ENCODE measurements at regions not wholly inside any gene's neighbourhood (a gene's known extent, or its start where the extent isn't known, plus 50 kb on each side); places are given as distances from the start of the nearest gene placed in this dataset.

DNA sequence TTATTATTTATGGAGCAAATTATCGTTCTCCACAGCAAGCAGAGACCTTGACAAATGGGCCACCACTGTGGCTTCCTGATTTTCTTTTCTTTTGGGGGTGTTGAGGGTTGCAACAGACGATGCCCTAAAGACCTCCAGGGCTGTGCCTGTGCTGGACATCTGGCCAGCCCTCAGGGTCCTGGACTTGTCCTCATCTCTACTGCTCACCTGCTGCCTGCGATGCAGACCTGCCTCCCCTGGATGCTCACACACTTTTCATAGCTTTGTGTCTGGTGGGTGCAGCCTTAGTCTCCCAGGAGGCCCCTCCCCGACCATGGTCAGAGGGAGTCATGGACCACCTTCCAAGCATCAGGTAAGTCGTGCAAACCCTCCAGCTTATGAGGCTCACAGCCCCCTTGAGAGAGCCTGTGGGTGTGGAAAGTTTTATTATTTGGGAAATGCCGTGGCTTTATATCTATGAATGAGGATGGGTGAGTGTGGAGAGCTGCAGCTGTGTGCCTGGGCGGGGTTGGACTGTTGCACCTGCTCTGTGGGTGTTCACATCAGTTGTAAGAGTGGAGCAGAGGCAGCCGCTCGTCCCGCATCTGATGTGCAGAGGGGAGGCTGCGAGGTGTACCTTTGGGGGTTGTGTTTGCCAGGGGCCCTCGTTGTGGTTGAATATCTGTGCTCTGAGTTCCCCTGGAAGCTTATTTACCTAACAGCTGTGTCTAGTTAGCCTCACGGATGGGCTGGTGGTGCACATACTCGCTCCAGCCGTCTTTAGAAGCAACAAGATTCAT, 126.3 kb upstream of the IRX4 start:
- Histone ChIP-seq H3K4me3 (ENCODE audit: low read length) (no peak overlapping the region), H3K9me3 (ENCODE audit: control insufficient read depth, low read depth, low read length) (no peaks in the 10 kb centered on the region), H3K36me3 (ENCODE audit: control insufficient read depth, low read depth, low read length) (no peaks in the 10 kb centered on the region), H3K9ac (ENCODE audit: low read length) (no peak overlapping the region), H3K27ac (ENCODE audit: low read length) (no peak overlapping the region), H3K27me3 (ENCODE audit: control insufficient read depth, insufficient read depth, low read length) (no peaks in the 10 kb centered on the region), H3K4me1 (ENCODE audit: control insufficient read depth, low read depth, low read length) (no peaks in the 10 kb centered on the region)

DNA sequence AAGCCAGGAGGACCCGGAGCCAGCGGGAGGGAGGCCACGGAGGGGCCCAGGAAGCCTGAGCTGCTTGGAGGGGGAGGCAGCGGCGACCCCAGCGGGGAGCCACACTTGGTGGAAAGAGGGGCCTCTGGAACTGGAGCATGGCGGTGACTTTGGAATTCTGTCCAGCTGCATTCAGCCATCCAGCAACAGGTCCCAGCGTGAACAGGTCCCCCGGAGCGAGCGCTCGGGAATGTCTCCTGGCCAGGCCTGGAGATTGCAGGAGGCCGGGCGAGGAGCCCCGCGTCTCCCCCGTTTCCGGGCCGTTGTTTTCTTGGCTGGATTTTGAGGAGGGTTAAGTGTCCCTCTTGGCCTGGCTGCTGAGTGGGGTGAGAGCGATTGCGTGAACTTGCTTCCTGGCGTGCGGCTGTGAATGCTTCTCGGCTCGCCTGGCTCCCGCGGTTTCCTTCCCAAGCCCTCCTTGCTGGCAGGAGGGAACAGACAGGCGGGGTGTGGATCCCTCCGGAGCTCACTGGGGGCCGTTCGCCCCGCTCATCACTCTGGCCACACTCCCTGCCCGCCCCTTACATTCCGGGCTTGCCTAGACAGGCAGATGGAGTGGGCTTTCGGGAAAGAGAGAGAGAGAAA, 125.3 kb upstream of the IRX4 start:
- no peaks in the 10 kb centered on the region for H3K27me3 ChIP-seq (ENCODE audit: control insufficient read depth, insufficient read depth, low read length)
- H3K4me3 ChIP-seq (ENCODE audit: low read length), result no peak overlapping the region

DNA sequence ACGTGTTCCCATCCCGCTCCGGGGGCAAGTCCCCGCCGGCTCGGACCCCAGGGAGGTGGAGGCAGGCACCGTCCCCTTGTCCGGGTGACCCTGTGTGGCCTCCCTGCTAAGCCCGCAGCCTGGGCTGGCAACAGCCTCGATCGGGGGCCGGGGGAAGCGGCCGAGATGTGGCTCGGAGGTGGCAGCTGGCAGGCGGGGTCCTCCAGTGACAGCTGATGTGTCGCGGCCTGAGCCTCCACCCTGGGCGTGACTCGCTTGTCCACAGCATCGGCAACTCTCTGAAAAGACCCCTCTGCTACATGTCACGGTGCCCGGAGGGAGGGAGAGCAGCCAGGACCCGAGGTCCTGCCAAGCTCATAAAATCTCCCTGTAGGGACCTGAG, 124.8 kb upstream of the IRX4 start:
- no peaks in the 10 kb centered on the region for H3K36me3 ChIP-seq (ENCODE audit: control insufficient read depth, low read depth, low read length)
- no peak overlapping the region for H3K4me3 ChIP-seq (ENCODE audit: low read length)
- H3K9ac ChIP-seq (ENCODE audit: low read length), result no peak overlapping the region
- no peaks in the 10 kb centered on the region for H3K9me3 ChIP-seq (ENCODE audit: control insufficient read depth, low read depth, low read length)
- H3K27ac ChIP-seq (ENCODE audit: low read length), result no peak overlapping the region
- no peaks in the 10 kb centered on the region for H3K4me1 ChIP-seq (ENCODE audit: control insufficient read depth, low read depth, low read length)
- no peaks in the 10 kb centered on the region for H3K27me3 ChIP-seq (ENCODE audit: control insufficient read depth, insufficient read depth, low read length)

More for the DNA sequence above, 125.3 kb upstream of the IRX4 start:
- Histone ChIP-seq H3K4me1 (ENCODE audit: control insufficient read depth, low read depth, low read length) (no peaks in the 10 kb centered on the region), H3K36me3 (ENCODE audit: control insufficient read depth, low read depth, low read length) (no peaks in the 10 kb centered on the region), H3K9ac (ENCODE audit: low read length) (no peak overlapping the region), H3K9me3 (ENCODE audit: control insufficient read depth, low read depth, low read length) (no peaks in the 10 kb centered on the region), H3K27ac (ENCODE audit: low read length) (no peak overlapping the region)

DNA sequence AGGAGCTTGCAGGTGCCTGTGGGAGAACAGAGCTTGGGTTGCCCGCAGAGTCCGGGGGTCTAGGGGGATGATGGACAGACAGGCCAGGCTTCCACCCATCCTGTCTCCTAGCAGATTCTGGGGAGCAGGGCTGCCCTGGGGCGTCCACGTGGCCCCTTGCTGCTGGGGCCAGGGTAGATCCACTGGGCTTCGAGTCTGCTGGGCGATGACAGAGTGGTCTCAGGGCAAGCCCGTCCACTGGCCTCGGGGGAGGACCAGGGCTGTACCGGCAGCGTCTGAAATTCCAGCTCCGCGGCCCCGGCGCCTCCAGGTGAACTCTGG, 124.2 kb upstream of the IRX4 start:
- H3K9ac ChIP-seq (ENCODE audit: low read length), result no peak overlapping the region
- H3K27ac ChIP-seq (ENCODE audit: low read length), result no peak overlapping the region
- no peaks in the 10 kb centered on the region for H3K36me3 ChIP-seq (ENCODE audit: control insufficient read depth, low read depth, low read length)
- no peaks in the 10 kb centered on the region for H3K4me1 ChIP-seq (ENCODE audit: control insufficient read depth, low read depth, low read length)
- H3K9me3 ChIP-seq (ENCODE audit: control insufficient read depth, low read depth, low read length), result no peaks in the 10 kb centered on the region
- no peak overlapping the region for H3K4me3 ChIP-seq (ENCODE audit: low read length)
- H3K27me3 ChIP-seq (ENCODE audit: control insufficient read depth, insufficient read depth, low read length), result no peaks in the 10 kb centered on the region

DNA sequence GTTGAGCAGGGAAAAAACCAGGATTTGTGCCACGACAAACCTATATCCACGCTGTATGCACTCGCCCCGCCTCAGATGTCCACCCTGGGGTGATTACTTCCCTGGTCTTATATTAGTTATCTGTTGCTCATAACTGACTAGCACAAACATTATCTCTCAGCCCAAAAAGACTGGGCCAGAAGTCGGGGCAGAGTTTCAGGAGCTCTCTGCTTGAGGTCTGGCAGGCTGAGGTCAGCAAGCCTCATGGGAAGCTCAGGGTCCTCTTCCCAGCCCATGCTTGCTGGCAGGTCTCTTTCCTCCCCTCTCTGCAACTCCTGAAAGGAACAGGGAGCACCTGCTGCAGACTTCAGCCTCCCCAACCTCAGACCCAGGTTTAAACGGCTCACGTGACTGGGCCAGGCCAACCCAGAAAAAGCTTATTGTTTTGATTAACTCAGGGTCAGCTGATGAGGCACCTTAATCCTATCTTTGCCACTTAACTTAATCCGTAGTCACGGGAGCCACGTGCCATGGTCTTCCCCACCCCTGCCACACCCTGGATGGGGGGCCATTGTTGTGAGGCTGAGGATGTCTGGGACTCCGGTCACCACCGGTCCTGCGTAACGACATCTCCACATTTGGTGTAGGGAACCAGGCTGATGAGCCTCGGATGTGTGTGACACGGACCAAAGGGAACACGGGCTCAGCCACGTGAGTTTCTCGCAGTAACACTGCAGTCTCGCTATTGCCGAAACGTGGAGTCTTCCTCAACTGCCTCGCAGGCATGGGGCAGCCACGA, 123.7 kb upstream of the IRX4 start:
- no peaks in the 10 kb centered on the region for H3K27me3 ChIP-seq (ENCODE audit: control insufficient read depth, insufficient read depth, low read length)
- no peak overlapping the region for H3K27ac ChIP-seq (ENCODE audit: low read length)
- H3K36me3 ChIP-seq (ENCODE audit: control insufficient read depth, low read depth, low read length), result no peaks in the 10 kb centered on the region

DNA sequence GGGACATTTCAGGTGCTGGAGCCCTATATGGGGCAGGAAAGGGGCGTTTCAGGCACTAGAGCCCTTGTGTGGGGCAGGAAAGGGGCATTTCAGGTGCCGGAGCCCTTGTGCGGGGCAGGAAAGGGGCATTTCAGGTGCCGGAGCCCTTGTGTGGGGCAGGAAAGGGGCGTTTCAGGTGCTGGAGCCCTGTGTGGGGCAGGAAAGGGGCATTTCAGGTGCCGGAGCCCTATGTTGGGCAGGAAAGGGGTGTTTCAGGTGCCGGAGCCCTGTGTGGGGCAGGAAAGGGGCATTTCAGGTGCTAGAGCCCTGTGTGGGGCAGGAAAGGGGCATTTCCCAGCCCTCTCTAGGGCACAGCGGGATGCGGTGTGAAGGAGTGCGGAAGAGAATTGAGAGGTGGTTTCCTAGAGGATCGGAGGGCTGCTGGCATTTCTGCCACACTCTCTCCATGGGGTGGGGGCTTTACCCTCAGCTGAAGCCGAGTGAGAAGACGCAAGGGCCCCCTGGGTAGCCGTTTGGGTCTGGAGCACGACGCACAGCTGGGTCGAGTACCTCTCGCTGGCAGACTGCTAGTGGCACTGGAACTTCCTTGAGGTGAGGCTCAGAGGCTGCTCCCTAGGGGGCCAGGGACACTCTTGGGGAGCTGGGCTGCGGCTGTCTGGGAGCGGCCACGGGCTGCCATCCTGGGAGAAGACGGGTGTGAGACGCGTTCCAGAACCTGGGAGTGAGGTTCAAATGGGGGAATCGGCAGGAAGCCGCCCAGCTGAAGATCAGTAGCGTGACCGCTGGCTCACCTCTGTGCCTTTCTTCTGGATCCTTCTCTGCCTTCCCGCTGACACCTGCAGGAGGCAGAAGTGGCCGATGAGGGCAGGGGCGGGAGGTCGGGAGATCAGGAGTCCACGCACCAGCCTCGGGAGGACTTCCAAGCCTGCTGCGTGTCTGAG, 122.6 kb upstream of the IRX4 start:
- no peak overlapping the region for H3K4me3 ChIP-seq (ENCODE audit: low read length)
- H3K27ac ChIP-seq (ENCODE audit: low read length), result no peak overlapping the region
- no peak overlapping the region for H3K9ac ChIP-seq (ENCODE audit: low read length)
- no peaks in the 10 kb centered on the region for H3K4me1 ChIP-seq (ENCODE audit: control insufficient read depth, low read depth, low read length)
- no peaks in the 10 kb centered on the region for H3K27me3 ChIP-seq (ENCODE audit: control insufficient read depth, insufficient read depth, low read length)
- no peaks in the 10 kb centered on the region for H3K36me3 ChIP-seq (ENCODE audit: control insufficient read depth, low read depth, low read length)
- no peaks in the 10 kb centered on the region for H3K9me3 ChIP-seq (ENCODE audit: control insufficient read depth, low read depth, low read length)

More for the DNA sequence above, 123.7 kb upstream of the IRX4 start:
- no peak overlapping the region for H3K9ac ChIP-seq (ENCODE audit: low read length)
- no peaks in the 10 kb centered on the region for H3K9me3 ChIP-seq (ENCODE audit: control insufficient read depth, low read depth, low read length)
- H3K4me1 ChIP-seq (ENCODE audit: control insufficient read depth, low read depth, low read length), result no peaks in the 10 kb centered on the region
- H3K4me3 ChIP-seq (ENCODE audit: low read length), result no peak overlapping the region

DNA sequence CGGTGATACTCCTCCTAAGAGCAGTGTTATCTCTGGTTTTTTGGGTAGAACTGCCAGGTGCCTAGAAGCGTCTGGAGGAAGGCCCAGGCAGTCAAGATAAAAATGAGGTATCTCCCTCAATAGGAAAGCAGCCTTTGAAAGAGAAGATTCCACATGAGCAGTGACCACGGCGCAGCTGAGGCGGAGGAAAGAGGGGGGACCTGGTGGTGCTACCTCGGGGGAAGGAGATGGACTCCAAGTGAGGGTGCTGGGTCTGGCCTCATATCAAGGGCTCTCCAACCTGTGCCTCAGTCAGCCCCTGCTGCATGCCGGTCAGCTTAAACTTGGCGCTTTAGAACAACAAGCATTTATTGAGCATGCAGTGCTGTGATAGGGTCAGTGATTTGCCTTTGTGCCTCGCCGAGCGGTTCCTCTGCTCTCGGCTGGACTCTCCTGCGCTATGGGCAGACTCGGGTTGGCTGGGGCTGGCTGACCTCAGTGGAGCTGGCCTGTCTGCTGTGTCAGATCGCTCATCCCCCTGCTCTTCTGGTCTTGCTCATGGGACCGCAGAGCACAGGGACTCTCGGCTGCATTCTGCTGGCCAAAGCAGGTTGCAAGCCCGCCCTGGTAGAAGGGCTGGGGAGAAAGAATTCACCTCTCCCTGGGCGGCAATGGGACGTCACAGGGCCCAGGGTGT, 121.1 kb upstream of the IRX4 start:
- H3K4me3 ChIP-seq (ENCODE audit: low read length), result no peak overlapping the region
- no peaks in the 10 kb centered on the region for H3K27me3 ChIP-seq (ENCODE audit: control insufficient read depth, insufficient read depth, low read length)
- no peaks in the 10 kb centered on the region for H3K9me3 ChIP-seq (ENCODE audit: control insufficient read depth, low read depth, low read length)
- H3K36me3 ChIP-seq (ENCODE audit: control insufficient read depth, low read depth, low read length), result no peaks in the 10 kb centered on the region
- no peak overlapping the region for H3K27ac ChIP-seq (ENCODE audit: low read length)
- H3K4me1 ChIP-seq (ENCODE audit: control insufficient read depth, low read depth, low read length), result no peaks in the 10 kb centered on the region
- no peak overlapping the region for H3K9ac ChIP-seq (ENCODE audit: low read length)

DNA sequence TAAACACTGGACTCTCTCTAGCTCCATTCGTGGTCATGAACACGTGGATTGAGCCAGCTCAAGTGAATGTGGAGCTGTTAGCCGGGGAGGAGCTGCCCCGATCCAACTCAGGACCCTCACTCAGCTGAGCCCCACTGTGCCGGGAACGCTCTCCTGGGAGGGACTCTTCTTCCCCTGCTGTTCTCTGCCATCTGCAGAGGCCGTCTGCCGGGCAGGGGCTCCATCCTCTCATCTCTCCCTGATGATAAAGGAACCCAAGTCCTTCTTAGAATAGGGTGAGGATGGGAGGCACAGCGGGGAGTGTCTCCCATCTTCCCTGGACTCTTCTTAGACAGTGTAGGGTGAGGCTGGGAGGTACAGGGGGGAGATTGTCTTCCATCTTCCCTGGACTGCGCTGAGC, 120.5 kb upstream of the IRX4 start:
- Histone ChIP-seq H3K27me3 (ENCODE audit: control insufficient read depth, insufficient read depth, low read length) (no peaks in the 10 kb centered on the region), H3K9me3 (ENCODE audit: control insufficient read depth, low read depth, low read length) (no peaks in the 10 kb centered on the region), H3K4me3 (ENCODE audit: low read length) (no peak overlapping the region), H3K36me3 (ENCODE audit: control insufficient read depth, low read depth, low read length) (no peaks in the 10 kb centered on the region), H3K9ac (ENCODE audit: low read length) (no peak overlapping the region), H3K27ac (ENCODE audit: low read length) (no peak overlapping the region), H3K4me1 (ENCODE audit: control insufficient read depth, low read depth, low read length) (no peaks in the 10 kb centered on the region)

DNA sequence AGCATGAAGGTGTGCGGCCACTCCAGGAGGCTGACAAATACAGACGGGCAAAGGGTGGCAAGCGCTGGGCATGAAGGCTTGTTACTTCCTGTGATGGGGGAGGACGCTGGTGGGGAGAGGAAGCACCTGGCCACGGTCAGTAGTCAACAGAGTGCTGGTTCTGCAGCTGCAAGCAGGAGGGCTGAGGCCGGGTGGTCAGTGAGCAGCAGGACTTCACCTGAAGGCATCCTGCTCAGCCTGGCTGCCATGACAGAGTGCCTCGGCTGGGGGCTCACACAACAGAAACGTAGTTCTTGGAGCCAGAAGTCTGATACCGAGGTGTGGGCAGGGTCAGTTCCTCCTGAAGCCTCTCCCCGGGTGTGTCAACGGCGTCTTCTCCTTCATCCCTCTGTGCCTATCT, 118.6 kb upstream of the IRX4 start:
- Histone ChIP-seq H3K4me3 (ENCODE audit: low read length) (no peak overlapping the region), H3K27me3 (ENCODE audit: control insufficient read depth, insufficient read depth, low read length) (no peaks in the 10 kb centered on the region)

DNA sequence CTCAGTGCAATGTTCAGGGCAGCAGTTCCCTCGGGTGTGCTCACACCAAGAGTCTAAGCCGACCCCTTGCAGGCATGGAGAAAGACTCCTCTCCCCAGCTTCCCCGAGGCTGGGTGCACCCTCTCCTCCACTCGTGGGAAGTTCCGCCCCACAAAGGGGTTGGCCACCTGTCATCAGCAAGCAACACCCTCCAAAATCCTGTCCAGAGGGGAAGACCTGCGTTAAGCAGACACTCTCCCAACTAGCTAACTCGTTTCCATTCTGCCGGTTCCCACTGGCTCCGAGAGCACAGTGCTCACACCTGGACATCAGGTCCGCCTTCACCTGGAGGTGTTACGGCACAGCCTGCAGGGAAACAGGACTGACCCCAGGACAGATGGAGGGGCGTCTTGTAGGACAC, 117.9 kb upstream of the IRX4 start:
- Histone ChIP-seq H3K9ac (ENCODE audit: low read length) (no peak overlapping the region), H3K4me1 (ENCODE audit: control insufficient read depth, low read depth, low read length) (no peaks in the 10 kb centered on the region), H3K27me3 (ENCODE audit: control insufficient read depth, insufficient read depth, low read length) (no peaks in the 10 kb centered on the region), H3K36me3 (ENCODE audit: control insufficient read depth, low read depth, low read length) (no peaks in the 10 kb centered on the region), H3K9me3 (ENCODE audit: control insufficient read depth, low read depth, low read length) (no peaks in the 10 kb centered on the region), H3K4me3 (ENCODE audit: low read length) (no peak overlapping the region), H3K27ac (ENCODE audit: low read length) (no peak overlapping the region)

More for the DNA sequence above, 118.6 kb upstream of the IRX4 start:
- Histone ChIP-seq H3K9me3 (ENCODE audit: control insufficient read depth, low read depth, low read length) (no peaks in the 10 kb centered on the region), H3K9ac (ENCODE audit: low read length) (no peak overlapping the region), H3K27ac (ENCODE audit: low read length) (no peak overlapping the region), H3K36me3 (ENCODE audit: control insufficient read depth, low read depth, low read length) (no peaks in the 10 kb centered on the region), H3K4me1 (ENCODE audit: control insufficient read depth, low read depth, low read length) (no peaks in the 10 kb centered on the region)

DNA sequence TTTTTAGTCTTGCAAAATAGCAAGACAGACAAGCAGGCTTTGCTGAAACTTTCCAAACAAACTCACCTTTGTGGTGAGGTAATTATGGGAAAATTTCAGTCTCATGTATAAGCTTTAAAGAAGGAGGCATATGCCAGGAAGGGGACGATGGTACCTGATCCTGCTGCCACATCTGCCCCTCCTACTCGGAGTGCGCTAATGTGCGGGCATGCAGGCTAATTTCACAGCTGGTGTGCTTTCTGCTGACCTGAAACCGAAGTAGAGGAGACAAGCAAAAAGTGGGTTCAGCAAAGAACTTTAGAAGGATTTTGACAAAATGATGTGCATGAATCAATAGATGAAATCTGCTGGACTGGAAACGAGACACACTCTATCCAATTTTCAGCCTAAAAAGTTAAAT, 117.1 kb upstream of the IRX4 start:
- H3K36me3 ChIP-seq (ENCODE audit: control insufficient read depth, low read depth, low read length), result no peaks in the 10 kb centered on the region
- H3K27me3 ChIP-seq (ENCODE audit: control insufficient read depth, insufficient read depth, low read length), result no peaks in the 10 kb centered on the region
- H3K9ac ChIP-seq (ENCODE audit: low read length), result no peak overlapping the region
- no peak overlapping the region for H3K4me3 ChIP-seq (ENCODE audit: low read length)
- no peaks in the 10 kb centered on the region for H3K4me1 ChIP-seq (ENCODE audit: control insufficient read depth, low read depth, low read length)
- H3K9me3 ChIP-seq (ENCODE audit: control insufficient read depth, low read depth, low read length), result no peaks in the 10 kb centered on the region
- H3K27ac ChIP-seq (ENCODE audit: low read length), result no peak overlapping the region
